Naive thymus-derived CD4-positive, alpha-beta T cell (primary cell): ENCODE measurements at regions not wholly inside any gene's neighbourhood (a gene's known extent, or its start where the extent isn't known, plus 50 kb on each side); places are given as distances from the start of the nearest gene placed in this dataset.
A peak's percentile ranks its signal among the peaks of the same experiment; 100 is the strongest.
"Not testable (repeated sequence)": the region's sequence is repeated elsewhere in the genome, so short reads cannot be mapped to it uniquely, and the experiment has no call there.

Experiments
- ATAC-seq: fragments of 150-1000 bp; cut with Tn5 transposase; 2 replicates; pipeline ENCODE4 v1.10.0; 2021; ENCODE audit warnings: mild to moderate bottlenecking, moderate library complexity
- CTCF ChIA-PET: fragments of 350-600 bp; sonication (Branson Sonifier 250); formaldehyde crosslinking; loops from one replicate; lab custom pipeline; 2021; ENCODE audit warnings: antibody characterized with exemption; lab: Charles Lee
- POLR2A ChIA-PET: fragments of 350-600 bp; sonication (Branson Sonifier 250); formaldehyde crosslinking; loops from one replicate; lab custom pipeline; 2021; ENCODE audit warnings: antibody characterized with exemption, inconsistent platforms; lab: Charles Lee
- DNase-seq, 9 donors: peaks; one replicate each; pipeline versions ENCODE4 v3.0.0 to v3.0.0-alpha.2; 2020 to 2022; ENCODE audit warnings: mixed read lengths in 1 of 9
- H3K27ac ChIP-seq: one replicate; pipeline ENCODE4 v1.7.0; 2013; ENCODE audit warnings: mild to moderate bottlenecking, low read depth, low read length, moderate library complexity
- H3K27me3 ChIP-seq, 2 donors: one replicate each; pipeline ENCODE4 v1.7.0; 2013; ENCODE audit warnings: low read length in 2 of 2, mild to moderate bottlenecking in 2 of 2, moderate library complexity in 2 of 2; ENCODE audit not compliant: control insufficient read depth in 2 of 2, insufficient read depth in 2 of 2
- H3K36me3 ChIP-seq, 3 experiments: 1 replicate in 2 of 3; 2 replicates in 1 of 3; pipeline ENCODE4 v1.7.0; 2013; ENCODE audit warnings: low read length in 3 of 3, mild to moderate bottlenecking in 3 of 3, moderate library complexity in 1 of 3; ENCODE audit not compliant: insufficient read depth in 3 of 3, control insufficient read depth in 2 of 3
- H3K4me1 ChIP-seq, 2 donors: one replicate each; pipeline ENCODE4 v1.7.0; 2013; ENCODE audit warnings: low read length in 2 of 2, mild to moderate bottlenecking in 2 of 2, moderate library complexity in 1 of 2; ENCODE audit not compliant: control insufficient read depth in 2 of 2, insufficient read depth in 2 of 2
- H3K4me3 ChIP-seq: 2 replicates; pipeline ENCODE4 v1.7.0; 2013; ENCODE audit warnings: mild to moderate bottlenecking, low read length
- H3K9me3 ChIP-seq, 3 experiments: 1 replicate in 2 of 3; 2 replicates in 1 of 3; pipeline ENCODE4 v1.7.0; 2013; ENCODE audit warnings: low read length in 3 of 3; ENCODE audit not compliant: control insufficient read depth in 2 of 3
- H3K27ac Mint-ChIP-seq, 9 donors: one replicate each; pipeline ENCODE4 v1.8.0; 2020 to 2022; ENCODE audit warnings: mixed read lengths in 9 of 9, mild to moderate bottlenecking in 8 of 9, moderate library complexity in 5 of 9, inconsistent platforms in 2 of 9
- H3K27me3 Mint-ChIP-seq, 5 donors: one replicate each; pipeline ENCODE4 v1.8.0; 2021 to 2022; ENCODE audit warnings: mixed read lengths in 5 of 5, mild to moderate bottlenecking in 1 of 5
- H3K36me3 Mint-ChIP-seq, 5 donors: one replicate each; pipeline ENCODE4 v1.8.0; 2020 to 2022; ENCODE audit warnings: mixed read lengths in 5 of 5, mild to moderate bottlenecking in 3 of 5, inconsistent platforms in 1 of 5
- H3K4me1 Mint-ChIP-seq, 7 donors: one replicate each; pipeline ENCODE4 v1.8.0; 2020 to 2022; ENCODE audit warnings: mixed read lengths in 7 of 7, mild to moderate bottlenecking in 3 of 7, inconsistent platforms in 1 of 7
- H3K4me3 Mint-ChIP-seq, 10 donors: one replicate each; pipeline ENCODE4 v1.8.0; 2020 to 2022; ENCODE audit warnings: mild to moderate bottlenecking in 10 of 10, mixed read lengths in 10 of 10, moderate library complexity in 6 of 10, inconsistent platforms in 2 of 10
- H3K9me3 Mint-ChIP-seq, 11 donors: one replicate each; pipeline ENCODE4 v1.8.0; 2020 to 2022; ENCODE audit warnings: mixed read lengths in 11 of 11, mild to moderate bottlenecking in 4 of 11, inconsistent platforms in 1 of 11, moderate library complexity in 1 of 11
- intact Hi-C, 2 donors: fragments of 100-400 bp; cut with micrococcal nuclease; formaldehyde crosslinking; loops; one replicate each; pipeline ENCODE4 v1.15.1; 2023

GRCh38 chr9:41646246-41646645 lies 457.1 kb upstream of the ZNG1F start:
- H3K27ac Mint-ChIP-seq, POLR2A ChIA-PET, CTCF ChIA-PET: not testable (repeated sequence)

DNA sequence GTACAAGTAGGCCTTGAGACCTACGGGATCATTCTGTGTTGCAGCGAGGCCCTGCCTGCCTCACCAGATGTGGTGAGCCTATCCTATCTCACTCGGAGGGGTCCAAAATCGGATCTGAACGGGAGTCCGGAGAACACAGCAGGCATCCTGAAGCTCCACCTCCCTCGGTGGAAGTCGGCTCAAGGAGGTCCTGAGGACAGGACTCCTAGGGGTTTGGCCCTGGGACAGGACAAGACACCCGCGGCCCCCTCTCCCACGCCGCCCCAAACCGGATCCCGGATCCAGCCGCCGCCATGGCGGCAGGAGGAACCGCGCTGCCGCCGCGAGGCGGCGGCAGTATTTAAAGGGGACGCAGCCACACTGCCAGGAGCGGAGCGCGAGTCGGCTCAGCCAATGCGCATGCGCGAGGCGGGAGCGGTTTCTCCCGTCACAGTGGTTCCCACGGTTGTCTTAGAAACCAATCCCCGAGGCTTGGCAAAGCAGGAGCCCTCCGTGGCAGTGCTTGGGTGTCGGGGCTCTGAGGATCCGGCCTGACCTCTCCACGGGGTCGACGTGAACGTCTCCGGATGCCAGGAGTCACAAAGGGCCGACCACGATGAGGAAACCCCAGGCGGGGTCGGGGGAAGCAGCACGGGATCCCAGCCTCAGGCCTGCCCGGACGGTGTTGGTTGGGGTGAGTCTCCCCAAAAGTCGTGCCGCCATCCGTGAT lies 454.6 kb upstream of the ZNG1F start:
- H3K36me3 ChIP-seq, H3K9me3 ChIP-seq, H3K9me3 Mint-ChIP-seq, H3K4me1 ChIP-seq, H3K27me3 Mint-ChIP-seq, intact Hi-C loops, POLR2A ChIA-PET, H3K36me3 Mint-ChIP-seq, CTCF ChIA-PET, H3K27me3 ChIP-seq: not testable (repeated sequence)
- peak overlapping the region; percentile 37 for H3K4me3 ChIP-seq
- peak in 8 of 9 donors; percentile 16 to 76 (median 48) for DNase-seq
- Mint-ChIP-seq H3K4me3 (peak overlapping the region; percentile 62 to 88 (median 76)), H3K27ac (peak overlapping the region in 3 of 9 donors; percentile 31 to 55 (median 41)), H3K4me1 (peaks cover 0 to 11% (median 10%) of the 10 kb centered on the region in 7 donors)
- peak overlapping the region; percentile 35 for H3K27ac ChIP-seq
- ATAC-seq = peak; percentile 98

More at GRCh38 chr9:41646246-41646645, 457.1 kb upstream of the ZNG1F start:
- H3K27ac ChIP-seq, ATAC-seq, H3K9me3 Mint-ChIP-seq, H3K27me3 ChIP-seq, H3K9me3 ChIP-seq, DNase-seq, H3K4me3 Mint-ChIP-seq, H3K4me1 ChIP-seq, H3K27me3 Mint-ChIP-seq, H3K36me3 Mint-ChIP-seq, H3K4me3 ChIP-seq, H3K36me3 ChIP-seq, intact Hi-C loops: not testable (repeated sequence)
- peaks cover 0 to 11% (median 10%) of the 10 kb centered on the region in 7 donors for H3K4me1 Mint-ChIP-seq

DNA sequence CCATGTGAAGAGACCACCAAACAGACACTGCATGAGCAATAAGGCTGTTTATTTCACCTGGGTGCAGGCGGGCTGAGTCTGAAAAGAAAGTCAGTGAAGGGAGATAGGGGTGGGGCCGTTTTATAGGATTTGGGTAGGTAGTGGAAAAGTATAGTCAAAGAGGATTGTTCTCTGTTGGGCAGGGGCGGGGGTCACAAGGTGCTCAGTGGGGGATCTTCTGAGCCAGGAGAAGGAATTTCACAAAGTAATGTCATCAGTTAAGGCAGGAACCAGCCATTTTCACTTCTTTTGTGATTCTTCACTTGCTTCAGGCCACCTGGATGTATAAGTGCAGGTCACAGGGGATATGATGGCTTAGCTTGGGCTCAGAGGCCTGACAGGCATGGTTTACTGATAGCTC lies 444.6 kb upstream of the ZNG1F start:
- H3K27me3 ChIP-seq, H3K36me3 ChIP-seq, H3K27ac ChIP-seq, H3K4me1 ChIP-seq, H3K9me3 ChIP-seq, DNase-seq, H3K4me3 ChIP-seq, H3K9me3 Mint-ChIP-seq, H3K27ac Mint-ChIP-seq, intact Hi-C loops, ATAC-seq, POLR2A ChIA-PET, H3K27me3 Mint-ChIP-seq, CTCF ChIA-PET, H3K4me1 Mint-ChIP-seq, H3K4me3 Mint-ChIP-seq, H3K36me3 Mint-ChIP-seq: not testable (repeated sequence)

DNA sequence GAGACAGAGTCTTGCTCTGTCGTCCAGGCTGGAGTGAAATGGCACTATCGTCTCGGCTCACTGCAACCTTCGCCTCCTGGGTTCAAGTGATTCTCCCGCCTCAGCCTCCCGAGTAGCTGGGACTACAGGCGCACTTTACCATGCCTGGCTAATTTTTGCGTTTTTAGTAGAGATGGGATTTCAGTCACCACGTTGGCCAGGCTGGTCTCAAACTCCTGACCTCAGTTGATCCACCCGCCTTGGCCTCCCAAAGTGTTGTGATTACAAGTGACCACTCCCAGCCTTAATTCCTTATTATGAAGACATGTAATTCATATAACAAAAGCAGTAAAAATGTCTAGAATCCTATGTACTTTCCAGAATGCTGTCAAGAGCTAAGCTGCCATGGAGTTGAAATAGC lies 434.5 kb upstream of the ZNG1F start:
- H3K36me3 Mint-ChIP-seq, H3K4me1 Mint-ChIP-seq, POLR2A ChIA-PET, H3K36me3 ChIP-seq, H3K27me3 Mint-ChIP-seq, CTCF ChIA-PET, H3K27me3 ChIP-seq, H3K4me1 ChIP-seq, H3K9me3 Mint-ChIP-seq, H3K9me3 ChIP-seq, H3K4me3 ChIP-seq, DNase-seq, ATAC-seq, H3K27ac Mint-ChIP-seq, intact Hi-C loops, H3K27ac ChIP-seq, H3K4me3 Mint-ChIP-seq: not testable (repeated sequence)

DNA sequence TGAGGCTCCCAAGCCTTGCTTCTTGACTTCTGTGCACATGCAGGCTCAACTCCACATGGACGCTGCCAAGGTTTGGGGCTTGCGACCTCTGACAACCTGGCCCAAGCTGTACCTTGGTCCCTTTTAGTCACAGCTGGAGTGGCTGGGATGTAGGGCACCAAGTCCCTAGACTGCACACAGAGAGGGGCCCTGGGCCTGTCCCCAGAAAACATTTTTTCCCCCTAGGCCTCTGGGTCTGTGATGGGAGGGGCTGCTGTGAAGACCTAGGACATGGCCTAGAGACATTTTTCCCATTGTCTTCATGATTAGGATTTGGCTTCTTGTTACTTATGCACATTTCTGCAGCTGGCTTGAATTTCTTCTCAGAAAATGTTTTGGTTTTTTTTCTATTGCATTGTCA lies 430.1 kb upstream of the ZNG1F start:
- H3K4me3 Mint-ChIP-seq, H3K4me3 ChIP-seq, POLR2A ChIA-PET, DNase-seq, H3K27ac Mint-ChIP-seq, H3K27me3 ChIP-seq, H3K9me3 Mint-ChIP-seq, H3K9me3 ChIP-seq, H3K27ac ChIP-seq, H3K36me3 ChIP-seq, ATAC-seq, intact Hi-C loops, H3K4me1 Mint-ChIP-seq, H3K4me1 ChIP-seq, CTCF ChIA-PET, H3K36me3 Mint-ChIP-seq, H3K27me3 Mint-ChIP-seq: not testable (repeated sequence)

DNA sequence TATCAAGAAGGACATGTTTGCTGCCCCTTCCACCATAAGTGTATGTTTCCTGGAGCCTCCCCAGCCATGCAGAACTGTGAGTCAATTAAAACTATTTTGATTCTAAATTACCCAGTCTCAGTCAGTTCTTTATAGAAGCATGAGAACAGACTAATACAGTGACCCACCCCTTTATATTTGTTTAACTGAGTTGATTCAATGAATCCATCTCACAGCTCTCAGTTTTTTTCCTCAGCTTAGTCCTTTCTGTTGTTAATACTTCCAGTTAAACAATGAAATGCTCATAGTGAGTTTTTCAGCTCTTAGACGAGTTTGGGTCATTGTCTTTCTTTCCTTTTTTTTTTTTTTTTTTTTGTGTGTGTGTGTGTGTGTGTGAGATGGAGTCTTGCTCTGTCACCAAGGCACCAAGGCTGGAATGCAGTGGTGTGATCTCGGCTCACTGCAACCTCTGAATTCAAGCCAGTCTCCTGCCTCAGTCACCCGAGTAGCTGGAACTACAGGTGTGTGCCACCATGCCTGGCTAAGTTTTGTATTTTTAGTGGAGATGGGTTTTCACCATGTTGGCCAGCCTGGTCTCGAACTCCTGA lies 417.9 kb upstream of the ZNG1F start:
- H3K36me3 Mint-ChIP-seq, H3K9me3 Mint-ChIP-seq, H3K36me3 ChIP-seq, ATAC-seq, CTCF ChIA-PET, POLR2A ChIA-PET, H3K4me3 Mint-ChIP-seq, DNase-seq, H3K27me3 Mint-ChIP-seq, H3K27ac Mint-ChIP-seq, intact Hi-C loops, H3K27me3 ChIP-seq, H3K4me1 ChIP-seq, H3K4me1 Mint-ChIP-seq, H3K27ac ChIP-seq, H3K9me3 ChIP-seq, H3K4me3 ChIP-seq: not testable (repeated sequence)

- H3K4me3 ChIP-seq, CTCF ChIA-PET, POLR2A ChIA-PET, intact Hi-C loops, H3K27ac ChIP-seq, H3K36me3 Mint-ChIP-seq, H3K36me3 ChIP-seq, H3K27me3 Mint-ChIP-seq, ATAC-seq, H3K27me3 ChIP-seq, H3K4me1 ChIP-seq, H3K27ac Mint-ChIP-seq, H3K4me1 Mint-ChIP-seq, DNase-seq, H3K9me3 Mint-ChIP-seq, H3K4me3 Mint-ChIP-seq, H3K9me3 ChIP-seq: not testable (repeated sequence)
Observed at GRCh38 chr9:41565572-41565971, 376.5 kb upstream of the ZNG1F start.
